CMK (cell line): ENCODE measurements at regions not wholly inside any gene's neighbourhood (a gene's known extent, or its start where the extent isn't known, plus 50 kb on each side); places are given as distances from the start of the nearest gene placed in this dataset.

Source experiments
- DNase-seq: peaks from one replicate; pipeline ENCODE4 v3.0.0-alpha.2; 2010; ENCODE audit warnings: low read depth

DNA sequence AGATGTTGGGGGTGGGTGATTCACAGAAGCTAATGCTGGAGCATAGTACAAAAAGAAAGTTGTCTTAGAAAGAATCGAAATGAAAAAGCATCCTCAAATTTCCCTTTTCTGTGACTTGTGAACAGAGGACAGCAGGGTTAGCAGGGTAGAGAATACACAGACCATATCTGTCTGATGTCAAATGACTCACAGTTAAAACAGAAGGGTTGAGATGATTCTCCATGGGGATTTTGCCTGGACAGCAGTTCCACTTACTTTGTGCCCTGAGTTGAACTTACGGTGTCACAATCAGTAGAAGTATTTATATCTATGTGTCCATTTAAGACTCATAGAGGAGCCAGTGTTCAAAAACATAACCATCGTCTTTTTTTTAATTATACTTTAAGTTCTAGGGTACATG is 801.6 kb downstream of the KCTD16 start:
- no peak for DNase-seq

DNA sequence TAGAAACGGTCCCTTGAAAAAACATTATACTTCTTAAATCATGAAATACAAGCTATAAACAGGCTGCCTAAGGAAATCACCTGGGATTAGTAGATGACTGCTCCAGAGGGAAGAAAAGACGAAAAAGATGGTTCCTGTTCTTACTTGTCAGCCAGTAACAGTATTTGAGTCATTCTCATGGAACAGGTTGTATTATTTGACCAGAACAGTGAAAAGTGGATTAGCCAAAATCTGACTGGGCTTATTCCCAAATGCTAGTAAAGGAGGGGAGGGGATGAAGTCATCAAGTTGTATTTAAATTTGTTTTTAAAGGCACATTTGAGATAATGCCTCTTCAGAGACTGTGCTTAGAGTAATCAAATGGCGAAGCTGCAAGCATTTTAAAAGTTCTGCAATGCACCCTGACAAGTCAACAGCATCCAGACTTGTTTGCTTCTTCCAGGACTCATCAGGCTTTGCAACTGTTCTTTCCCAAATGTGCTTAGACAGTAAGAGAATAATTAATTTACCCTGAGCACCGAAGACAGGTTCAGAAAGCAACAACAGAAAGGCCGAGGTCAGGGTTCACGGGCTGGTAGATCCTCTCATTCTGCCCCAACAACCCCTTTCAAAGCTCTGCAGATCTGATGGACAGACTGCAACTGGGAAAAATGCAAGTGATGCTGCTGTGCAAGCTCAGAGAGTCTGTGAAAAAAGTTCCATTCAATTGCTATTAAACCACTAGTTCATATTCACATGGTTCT is 800.6 kb downstream of the KCTD16 start:
- no peak for DNase-seq

DNA sequence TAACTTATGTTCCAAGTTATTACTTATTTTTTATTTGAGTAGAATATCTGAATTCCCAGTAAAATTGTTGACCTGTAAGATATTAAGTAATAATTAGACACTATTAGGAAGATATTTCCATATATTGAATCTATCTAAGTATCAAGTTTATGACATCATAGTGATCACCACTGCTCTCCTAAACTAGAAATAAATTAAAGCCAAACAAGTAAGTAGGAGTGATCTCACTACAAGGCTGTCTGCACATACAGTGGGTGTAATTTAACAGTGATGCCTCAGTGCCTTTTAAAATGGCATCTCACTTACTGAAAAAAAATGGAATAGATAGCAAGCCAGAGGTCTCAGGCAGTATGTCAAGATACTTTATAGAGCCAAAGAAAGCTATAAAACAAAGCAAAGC is 789.6 kb downstream of the KCTD16 start:
- no peak for DNase-seq

DNA sequence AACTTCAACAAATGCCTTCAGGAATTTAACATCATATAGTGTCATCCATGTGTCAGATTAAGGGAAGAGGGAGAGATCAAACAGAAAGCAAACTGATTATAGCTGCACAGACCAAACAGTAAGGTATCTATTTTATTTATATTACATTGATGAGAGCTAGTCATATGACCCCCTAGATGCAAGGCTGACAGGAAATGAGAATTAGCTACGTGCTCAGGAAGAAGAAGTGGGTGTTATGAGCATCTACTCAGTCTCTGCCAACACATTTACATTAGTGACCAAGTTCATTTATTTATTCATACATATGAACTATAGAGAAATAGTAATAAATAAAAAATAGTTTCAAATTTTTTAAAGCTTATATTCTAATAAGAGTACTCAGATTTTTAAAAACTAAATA is 787.3 kb downstream of the KCTD16 start:
- no peak for DNase-seq

DNA sequence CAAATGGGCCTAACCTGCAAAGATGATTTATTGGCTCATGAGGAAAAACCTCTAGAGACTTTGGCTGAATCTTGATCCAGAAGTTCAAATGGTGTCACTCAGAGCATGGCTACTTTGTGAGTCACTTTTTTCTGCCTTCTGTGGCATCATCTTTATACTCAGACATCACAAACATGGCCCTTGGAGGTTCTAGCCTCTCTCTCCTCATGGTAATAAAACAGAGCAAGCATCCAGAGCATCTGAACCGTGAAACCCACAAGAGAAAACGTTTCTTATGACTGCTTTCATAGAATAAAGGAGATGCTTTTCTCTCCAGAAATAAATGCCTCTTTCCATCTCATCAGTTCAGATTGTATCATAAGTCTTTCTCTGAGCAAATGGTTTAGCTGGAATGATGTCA is 780.3 kb downstream of the KCTD16 start:
- DNase-seq, result no peak

DNA sequence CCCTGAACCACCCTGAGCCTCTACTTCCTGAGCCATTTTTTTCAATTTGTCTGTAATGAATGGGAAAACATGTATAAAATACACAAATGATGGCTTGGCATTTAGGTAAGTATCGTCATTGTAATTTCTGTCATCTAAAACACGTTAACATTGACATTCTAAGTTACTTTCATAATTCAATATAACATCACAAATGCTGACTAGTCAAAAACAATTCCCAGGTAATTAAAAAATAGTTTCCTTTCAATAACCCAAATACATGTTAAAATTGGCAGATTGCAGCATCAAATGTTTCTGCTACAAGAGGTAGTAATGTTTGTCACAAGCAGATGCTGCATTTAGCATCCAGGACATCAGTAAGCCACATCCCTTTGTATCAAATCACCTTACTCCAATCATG is 776.4 kb downstream of the KCTD16 start:
- no peak for DNase-seq

DNA sequence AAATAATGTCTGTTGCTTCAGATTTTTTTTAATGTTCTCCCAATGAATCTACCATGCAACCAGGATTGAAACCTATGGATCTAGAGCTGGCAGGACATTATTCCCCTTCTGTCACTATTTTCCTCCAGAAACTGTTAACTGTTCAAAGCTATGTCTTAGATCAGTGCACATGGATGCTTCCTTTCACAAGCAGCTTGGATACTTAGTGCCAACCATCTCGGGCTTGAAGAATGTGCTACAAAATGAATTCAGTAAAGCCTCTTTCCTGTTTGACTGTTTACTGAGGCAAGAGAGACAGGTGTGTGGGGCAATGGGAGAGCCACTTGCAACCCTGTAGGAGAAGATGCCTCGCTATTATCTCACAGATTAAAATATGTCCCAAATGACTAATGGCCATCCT is 774.8 kb downstream of the KCTD16 start:
- DNase-seq, result no peak

DNA sequence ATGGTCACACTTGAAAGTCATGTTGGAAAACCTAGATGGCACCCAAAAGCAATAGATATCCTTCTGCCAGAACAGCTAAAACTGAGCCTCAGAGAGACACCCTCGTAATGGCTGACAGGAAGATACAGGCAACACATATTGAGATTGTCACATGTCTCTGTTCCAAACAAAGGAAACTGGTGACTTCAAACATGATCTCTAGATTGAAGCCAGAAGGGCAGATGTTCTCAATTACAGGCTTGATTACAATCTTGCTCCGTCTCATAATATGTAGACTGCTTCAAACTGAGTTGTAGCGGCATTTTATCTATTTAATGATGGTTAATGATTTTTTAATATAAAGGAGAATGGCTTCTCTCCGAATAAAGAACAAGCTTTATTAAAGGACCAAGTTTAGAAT is 774.3 kb downstream of the KCTD16 start:
- no peak for DNase-seq

DNA sequence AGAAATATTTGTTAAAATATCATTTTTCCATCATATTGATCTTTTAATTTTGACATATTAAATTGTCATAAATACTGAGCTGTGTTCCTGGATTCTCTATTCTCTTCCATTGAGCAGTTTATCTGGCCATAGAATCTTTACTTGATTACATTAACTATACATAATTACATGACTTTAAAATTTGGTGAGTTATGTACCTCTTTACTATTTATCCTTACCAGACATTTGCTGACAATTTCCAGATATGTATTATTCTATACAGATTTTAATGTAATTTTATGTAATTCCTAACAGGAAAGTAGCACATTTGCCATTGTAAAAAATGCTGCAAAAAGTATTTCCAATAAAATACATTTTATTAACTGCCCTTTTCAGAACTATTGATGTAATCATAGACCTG is 770.3 kb downstream of the KCTD16 start:
- no peak for DNase-seq

DNA sequence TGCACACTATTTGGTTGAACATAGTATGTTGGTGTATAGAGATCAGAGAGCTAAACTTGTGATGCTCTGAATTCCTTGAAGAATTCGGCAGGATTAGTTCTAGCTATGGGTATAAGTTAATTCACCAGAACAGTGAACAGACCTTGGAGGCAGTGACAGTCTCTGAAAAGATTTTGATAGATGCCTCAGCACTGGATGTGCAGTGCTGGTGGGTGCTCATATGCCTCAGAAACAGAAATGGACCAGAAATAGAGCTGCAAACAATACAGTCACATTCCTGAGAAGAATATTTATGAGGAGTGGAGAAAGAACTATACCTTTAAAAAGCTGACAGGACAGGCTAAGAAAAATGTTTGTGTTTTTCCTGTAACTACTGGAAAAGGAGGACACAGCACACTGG is 747.7 kb downstream of the KCTD16 start:
- no peak for DNase-seq

DNA sequence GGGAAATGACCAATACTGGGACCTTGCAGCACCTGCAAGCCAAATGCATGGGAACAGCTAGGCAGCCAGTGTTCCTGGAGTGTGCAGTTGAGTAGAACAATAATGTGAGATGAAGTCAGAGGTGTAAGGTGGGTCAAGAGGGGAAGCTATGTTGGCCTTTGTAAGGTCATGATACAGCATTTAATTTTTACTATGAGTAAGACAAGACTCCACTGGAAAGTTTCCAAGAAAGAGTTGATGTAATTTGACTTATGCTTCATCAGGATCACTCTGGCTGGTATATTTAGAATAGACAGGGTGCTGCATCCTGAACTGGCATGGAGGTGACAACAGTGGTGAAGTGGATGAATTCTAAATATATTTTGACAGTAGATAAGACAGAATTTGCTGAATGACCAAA is 744.8 kb downstream of the KCTD16 start:
- no peak for DNase-seq

DNA sequence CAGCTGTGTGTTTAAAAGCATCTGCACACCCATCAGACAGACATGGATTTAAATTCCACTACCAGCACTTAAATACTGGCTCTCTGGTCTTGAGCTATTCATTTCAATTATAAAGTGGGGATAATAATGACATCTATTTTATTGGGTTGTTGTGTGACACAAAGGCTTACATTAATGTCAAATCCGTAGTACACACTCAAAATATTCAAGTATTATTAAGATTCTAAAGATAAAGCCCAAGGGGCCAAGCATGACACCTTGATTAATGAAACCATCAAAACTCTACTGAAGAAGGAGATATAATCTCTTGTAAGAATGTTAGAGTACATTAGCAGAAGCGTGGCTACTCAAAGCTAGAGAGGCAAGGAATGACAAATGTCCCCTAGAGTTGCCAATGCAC is 743.0 kb downstream of the KCTD16 start:
- no peak for DNase-seq

DNA sequence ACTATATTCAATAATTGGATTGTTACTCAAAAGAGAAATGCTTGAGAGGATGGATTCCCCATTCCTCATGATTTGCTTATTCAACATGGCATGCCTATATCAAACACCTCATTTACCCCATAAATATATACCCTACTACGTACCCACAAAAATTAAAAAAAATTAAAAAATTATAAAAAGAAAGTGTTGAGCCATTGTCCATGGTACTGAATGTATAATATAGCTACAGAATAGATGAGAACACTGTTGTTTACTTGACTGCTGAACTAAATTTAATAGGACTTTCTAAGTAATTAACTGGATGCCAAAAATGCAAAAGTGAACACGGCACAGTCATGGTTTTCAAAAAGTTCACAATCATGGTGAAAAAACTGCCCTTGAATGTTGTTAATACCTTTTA is 725.8 kb downstream of the KCTD16 start:
- no peak for DNase-seq

DNA sequence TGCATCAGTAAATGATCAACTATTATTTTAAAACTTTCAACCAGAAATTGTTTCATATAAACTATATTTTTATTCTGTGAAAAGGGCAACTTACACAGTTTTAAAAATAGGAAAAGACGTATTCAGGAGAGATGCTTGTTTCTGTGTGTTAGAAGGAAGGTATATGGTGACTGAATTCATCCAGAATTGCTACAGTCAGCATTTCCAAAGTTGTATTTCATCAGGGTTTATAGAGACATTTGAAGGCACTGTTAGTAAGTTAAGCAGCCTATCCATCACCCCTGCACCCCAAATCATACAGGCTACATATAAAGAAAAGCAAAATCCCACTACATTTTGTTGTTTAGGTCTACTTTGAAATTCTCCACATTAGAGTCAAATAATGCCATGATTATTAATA is 716.0 kb downstream of the KCTD16 start:
- no peak for DNase-seq

DNA sequence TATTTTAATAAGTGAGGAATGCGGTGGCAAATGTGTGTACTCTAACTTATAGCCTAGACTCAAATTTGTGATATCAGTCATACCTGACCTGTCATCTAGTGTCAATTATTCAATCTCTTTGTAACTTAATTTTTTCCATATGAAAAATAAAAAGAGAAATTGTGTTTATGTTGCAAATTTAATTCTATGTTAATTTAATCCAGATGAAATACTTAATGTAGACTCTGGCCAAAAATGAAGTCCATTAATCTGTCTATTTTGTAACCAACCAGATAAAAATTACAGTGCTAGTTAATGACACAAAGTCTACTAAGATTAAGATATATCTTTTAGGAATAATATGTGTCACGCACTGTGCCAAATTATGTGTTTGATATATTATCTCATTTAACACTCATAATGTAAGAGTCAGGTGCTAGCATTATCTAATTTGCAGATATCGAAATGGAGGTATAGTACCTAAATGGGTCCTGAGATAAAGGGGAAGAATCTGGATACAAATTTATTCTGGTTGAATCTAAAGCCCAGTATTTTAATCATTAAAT is 712.1 kb downstream of the KCTD16 start:
- DNase-seq, result no peak

DNA sequence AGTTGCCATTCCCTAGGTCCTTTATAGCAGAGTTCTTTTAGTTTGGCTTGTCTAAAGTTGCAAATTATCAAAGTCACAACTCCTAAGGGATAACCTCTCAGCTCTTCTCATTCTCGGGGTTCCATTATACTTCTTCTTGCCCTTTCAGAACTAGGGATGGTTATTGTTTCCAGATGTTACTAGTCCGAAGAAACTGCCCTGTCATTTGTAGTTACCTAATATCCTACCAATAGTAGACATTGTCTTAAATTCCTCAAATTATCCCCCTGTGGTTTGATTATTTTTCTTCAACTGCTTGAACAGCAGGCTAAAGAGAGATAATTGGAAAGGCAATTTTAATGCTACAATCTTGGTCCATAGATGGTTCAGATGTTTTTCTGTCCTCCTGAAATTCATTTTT is 709.8 kb downstream of the KCTD16 start:
- no peak for DNase-seq

DNA sequence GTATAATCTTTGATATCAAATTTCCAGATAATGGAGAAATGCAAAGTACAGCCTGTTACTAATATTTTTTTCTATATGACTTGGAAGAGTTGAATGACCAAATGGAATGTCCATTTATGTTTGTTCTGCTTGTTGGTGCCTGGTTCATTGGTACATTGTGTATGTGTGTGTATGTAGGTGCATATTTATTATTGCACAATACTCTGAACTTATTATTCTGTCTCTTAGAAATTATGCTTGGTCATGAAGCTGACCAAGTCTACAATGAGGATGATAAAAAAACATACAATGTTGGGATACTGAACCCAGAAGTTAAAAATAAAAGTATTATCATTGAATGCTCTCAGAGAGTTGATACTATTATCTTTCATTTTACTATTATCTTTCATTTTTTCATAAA is 706.3 kb downstream of the KCTD16 start:
- DNase-seq, result no peak

DNA sequence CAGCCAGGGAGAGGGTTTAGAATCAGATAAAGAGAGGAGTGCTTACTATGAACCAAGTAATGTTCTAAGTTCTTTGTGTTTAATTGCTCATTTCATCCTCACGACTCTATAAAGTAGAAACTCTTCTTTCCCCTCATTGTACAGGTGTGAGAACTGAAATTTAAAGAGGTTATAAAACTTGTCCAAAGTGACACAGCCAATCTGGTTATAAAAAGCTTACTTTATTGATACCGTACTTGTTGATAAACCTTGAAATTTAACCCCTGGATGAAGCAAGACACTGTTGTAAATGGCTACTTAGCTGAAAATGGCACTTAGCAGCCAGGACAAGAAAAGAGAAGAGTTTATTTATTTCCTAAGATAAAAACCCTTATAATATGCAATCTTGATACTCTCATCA is 702.4 kb downstream of the KCTD16 start:
- DNase-seq, result no peak

DNA sequence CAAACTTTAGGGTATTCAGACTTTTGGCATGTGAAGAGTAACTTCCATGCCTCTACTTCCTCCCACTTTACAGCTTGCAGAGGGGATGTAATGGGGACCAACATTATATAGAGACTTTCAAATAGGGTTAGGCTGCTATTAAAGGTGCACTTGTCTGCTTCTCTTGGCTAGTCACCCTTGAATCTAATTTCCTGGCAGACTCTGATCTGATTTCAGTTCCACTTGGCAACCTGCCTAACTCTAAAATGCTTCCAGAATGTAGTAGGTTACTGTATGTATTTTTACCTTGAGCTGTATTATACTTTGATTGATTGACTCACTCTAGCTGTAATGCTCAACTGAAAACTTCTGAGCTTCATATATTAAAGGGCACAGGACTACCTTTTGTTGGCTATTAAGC is 693.4 kb downstream of the KCTD16 start:
- no peak for DNase-seq

DNA sequence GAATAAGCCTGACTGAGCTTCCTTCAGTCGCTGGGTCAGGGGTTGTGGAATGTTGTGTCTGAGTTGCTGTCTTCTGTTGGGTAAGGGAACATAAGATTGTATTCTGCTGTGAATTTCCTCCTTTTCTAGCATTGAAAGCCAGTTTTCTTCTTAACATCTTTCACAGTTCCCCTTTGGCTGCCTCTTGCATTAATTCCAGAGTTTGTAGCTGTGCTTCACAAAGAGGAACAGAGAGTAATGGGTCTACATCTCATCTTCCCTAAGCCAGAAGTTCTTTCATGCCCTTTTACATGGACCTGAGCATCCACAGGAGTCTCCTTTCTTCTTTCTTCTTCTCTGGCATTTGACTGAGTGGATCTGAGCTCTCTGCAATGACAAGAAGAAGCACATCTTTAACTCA is 686.8 kb downstream of the KCTD16 start:
- DNase-seq, result no peak

DNA sequence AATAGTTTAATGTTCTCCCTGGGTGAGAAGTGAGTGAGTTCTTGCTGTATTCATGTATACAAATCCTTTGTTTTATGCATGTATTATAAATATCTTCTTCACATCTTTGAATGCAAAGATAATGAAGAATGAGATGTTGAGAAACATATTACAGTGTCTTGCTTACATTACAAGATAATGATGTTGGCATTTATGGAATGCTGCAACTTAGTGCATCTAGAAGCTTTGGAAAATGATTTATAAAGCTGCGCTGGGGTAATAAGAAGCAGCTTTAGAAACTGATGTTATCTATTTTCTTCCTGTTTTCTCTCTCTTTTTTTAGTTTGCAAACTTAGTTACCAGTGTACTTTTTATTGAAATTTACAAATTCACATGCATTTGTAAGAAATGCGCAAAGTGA is 673.4 kb downstream of the KCTD16 start:
- DNase-seq, result no peak

DNA sequence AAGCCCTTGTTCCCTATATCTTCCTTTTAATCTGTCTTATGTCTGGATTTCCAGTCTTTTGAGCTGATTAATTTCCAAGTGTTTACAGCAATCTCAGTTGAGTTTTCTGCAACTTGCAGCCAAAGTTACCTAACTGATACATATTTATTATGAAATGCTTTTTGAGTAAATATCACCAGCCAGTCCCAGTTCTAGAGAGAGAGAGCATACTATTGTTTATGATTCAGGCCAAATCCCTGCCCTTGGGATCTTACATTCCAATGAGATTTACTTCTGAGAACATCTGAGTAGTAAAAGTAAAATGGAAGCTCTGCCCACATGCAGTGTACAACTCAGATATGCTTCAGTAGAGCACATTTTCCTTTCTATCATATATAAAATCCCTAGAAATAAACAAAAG is 661.7 kb downstream of the KCTD16 start:
- DNase-seq, result no peak

DNA sequence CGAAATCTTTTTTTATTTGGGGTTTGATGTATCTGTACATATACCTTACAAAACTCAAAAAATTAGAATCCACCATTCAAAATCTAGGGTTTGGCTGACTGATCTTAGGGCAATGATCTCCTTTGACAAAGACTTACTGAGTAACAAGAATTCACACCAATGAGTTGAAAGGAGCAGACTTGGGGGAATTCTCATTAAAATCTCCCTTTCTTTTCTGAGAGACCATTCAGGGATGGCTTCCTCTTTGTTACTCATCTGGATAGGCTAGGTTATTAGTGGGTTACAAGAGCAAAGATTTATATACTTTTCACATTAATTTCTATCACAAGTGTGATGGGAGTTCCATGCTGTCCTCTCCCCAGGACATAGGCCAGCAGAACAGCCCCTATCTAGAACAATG is 661.0 kb downstream of the KCTD16 start:
- DNase-seq, result no peak

DNA sequence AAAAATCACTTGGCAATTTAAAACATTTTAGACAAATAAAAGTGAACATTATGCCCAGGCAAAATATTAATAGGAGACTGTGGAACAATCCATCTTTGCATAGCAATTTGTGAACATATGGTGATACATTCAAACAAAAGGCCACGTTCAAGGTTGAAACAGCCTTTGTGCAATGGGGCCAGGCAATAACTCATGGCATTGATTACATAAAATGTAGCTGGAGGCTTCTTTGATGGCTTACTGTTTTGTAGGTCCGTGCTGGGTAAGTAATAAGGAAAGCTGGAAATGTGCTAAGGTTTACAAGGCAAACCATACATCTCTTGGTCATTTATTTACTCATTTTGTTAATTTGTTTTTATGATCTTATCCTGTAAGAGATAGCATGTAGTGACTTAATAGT is 651.8 kb downstream of the KCTD16 start:
- DNase-seq, result no peak
